Omental fat pad (tissue), 3 donors: ENCODE measurements at regions not wholly inside any gene's neighbourhood (a gene's known extent, or its start where the extent isn't known, plus 50 kb on each side); places are given as distances from the start of the nearest gene placed in this dataset.

Source experiments
- ATAC-seq: fragments of 150-250 bp; one replicate; pipeline ENCODE4 v1.9.1; 2016; ENCODE audit warnings: mild to moderate bottlenecking, moderate library complexity; ENCODE audit not compliant: low FRiP score
- DNase-seq: peaks from one replicate; pipeline ENCODE4 v3.0.0-alpha.2; 2019; ENCODE audit warnings: low spot score
- TF ChIP-seq, protein P1 (sequence below), 3 donors: fragments of 450-650 bp; IDR thresholded peaks; one replicate each; pipeline ENCODE4 v1.5.1; 2016 to 2017; ENCODE audit warnings: antibody characterized with exemption in 3 of 3, mild to moderate bottlenecking in 3 of 3, moderate library complexity in 2 of 3

DNA sequence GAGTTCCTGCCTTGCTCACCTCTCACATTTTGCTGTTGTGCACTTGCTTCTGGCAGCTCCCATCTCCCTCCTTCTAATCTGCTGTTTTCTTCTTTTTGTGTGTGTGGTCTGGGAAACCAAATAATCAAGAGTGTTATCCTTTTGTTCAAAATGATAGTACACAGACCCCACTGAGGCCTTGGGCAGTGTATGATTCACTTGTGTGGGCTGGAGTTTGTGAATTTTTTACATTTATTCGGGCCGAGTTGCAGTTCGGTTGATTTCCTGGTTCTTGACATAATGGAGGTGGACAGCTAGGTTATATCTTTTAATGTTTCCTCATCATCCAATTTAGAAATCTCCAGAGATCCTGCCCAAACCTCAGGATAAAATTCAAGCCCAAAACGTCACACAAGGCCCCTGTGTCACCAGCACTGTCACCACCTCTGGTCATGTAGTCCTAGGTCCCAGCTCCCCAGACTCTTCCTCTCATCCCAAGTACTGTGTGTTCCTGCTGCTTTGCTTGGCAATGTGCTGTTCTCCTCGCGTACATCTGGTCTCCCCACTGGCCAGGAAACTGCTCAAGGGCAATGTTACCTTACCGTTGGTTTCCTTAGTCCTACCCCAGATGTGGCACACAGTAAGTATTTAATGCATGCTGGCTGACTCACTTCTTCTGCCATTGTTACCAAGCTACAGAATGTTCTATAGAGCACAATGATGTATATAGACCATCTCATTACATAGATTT lies 55.7 kb upstream of the PHACTR2 start:
- TF ChIP-seq, protein P1, sequence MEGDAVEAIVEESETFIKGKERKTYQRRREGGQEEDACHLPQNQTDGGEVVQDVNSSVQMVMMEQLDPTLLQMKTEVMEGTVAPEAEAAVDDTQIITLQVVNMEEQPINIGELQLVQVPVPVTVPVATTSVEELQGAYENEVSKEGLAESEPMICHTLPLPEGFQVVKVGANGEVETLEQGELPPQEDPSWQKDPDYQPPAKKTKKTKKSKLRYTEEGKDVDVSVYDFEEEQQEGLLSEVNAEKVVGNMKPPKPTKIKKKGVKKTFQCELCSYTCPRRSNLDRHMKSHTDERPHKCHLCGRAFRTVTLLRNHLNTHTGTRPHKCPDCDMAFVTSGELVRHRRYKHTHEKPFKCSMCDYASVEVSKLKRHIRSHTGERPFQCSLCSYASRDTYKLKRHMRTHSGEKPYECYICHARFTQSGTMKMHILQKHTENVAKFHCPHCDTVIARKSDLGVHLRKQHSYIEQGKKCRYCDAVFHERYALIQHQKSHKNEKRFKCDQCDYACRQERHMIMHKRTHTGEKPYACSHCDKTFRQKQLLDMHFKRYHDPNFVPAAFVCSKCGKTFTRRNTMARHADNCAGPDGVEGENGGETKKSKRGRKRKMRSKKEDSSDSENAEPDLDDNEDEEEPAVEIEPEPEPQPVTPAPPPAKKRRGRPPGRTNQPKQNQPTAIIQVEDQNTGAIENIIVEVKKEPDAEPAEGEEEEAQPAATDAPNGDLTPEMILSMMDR (IDR thresholded peaks at IDR 0.05): no peak
- ATAC-seq (no peak), DNase-seq (no peak)

GRCh38 chr6:143621159-143621873 lies 56.4 kb upstream of the PHACTR2 start:
- TF ChIP-seq, protein P1 (IDR thresholded peaks at IDR 0.05): no peak
- no peak for DNase-seq
- ATAC-seq: no peak

- DNase-seq: no peak
- ATAC-seq: no peak
- TF ChIP-seq, protein P1 (IDR thresholded peaks at IDR 0.05): no peak
Measured at GRCh38 chr6:143620447-143620846, 57.3 kb upstream of the PHACTR2 start.

GRCh38 chr6:143619824-143620401 lies 57.9 kb upstream of the PHACTR2 start:
- no peak for DNase-seq
- TF ChIP-seq, protein P1 (IDR thresholded peaks at IDR 0.05): no peak
- ATAC-seq: no peak

DNA sequence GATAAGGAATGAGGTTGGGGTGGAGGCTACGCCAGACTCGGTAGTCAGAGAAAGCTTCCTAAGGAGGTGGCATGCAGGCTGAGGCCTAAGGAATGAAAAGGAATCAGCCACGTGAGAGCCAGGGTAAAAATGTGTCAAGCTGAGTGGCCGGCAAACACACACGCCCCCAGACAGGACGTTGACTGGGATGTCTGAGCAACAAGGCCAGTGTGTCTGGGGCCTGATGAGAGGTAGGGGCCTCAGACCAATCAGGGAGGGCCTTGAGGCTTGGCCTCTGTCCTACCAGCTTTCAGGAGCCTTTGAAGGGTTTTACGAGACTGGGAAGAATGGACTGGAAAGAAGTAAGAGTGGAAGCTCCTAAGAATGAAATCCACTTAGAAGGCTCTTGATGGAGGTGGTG lies 61.0 kb upstream of the PHACTR2 start:
- ATAC-seq (no peak), DNase-seq (no peak)
- TF ChIP-seq, protein P1 (IDR thresholded peaks at IDR 0.05): no peak

GRCh38 chr6:143615785-143616184 lies 62.0 kb upstream of the PHACTR2 start:
- no peak for ATAC-seq
- DNase-seq: no peak
- TF ChIP-seq, protein P1 (IDR thresholded peaks at IDR 0.05): no peak
